GM19397 (cell line): ENCODE measurements at regions not wholly inside any gene's neighbourhood (a gene's known extent, or its start where the extent isn't known, plus 50 kb on each side); places are given as distances from the start of the nearest gene placed in this dataset.

Source experiments
- ATAC-seq: cut with Tn5 transposase; IDR thresholded peaks from one replicate; pipeline ENCODE4 v1.9.1; 2021; ENCODE audit warnings: mild to moderate bottlenecking, moderate library complexity; ENCODE audit not compliant: unreplicated experiment

DNA sequence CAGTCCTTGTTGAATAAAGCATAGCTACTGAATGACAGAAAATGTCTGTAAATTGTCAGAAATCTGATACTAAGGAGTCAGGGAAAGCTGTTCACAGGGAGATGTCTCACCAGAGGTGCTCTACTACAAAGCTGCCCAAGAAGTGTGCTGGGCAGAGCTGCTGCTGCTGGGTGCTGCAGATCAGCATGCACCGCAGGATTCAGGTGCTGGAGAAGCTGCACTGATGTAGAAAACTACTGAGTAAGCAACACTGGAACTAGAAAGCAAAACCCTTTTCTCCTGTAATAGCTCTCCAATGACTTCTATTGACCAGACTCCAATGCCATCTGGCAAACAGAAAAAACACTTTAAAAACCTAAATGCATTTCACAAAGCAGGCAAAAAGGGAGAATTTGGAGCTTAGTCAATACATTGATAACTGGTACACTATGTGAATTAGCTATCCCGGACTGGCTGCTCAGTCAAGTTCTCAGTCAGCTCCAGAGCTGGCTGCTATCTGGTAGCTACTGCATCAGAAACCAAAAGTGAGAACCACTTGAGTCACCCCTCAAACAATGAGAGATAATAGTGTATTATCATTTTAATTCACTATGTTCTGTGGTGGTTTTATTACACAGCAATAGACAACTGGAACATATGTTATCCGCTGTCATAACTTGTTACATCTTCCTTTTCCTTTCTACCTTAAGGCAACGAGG is 493.1 kb downstream of the CPS1 start:
- ATAC-seq = no peak

DNA sequence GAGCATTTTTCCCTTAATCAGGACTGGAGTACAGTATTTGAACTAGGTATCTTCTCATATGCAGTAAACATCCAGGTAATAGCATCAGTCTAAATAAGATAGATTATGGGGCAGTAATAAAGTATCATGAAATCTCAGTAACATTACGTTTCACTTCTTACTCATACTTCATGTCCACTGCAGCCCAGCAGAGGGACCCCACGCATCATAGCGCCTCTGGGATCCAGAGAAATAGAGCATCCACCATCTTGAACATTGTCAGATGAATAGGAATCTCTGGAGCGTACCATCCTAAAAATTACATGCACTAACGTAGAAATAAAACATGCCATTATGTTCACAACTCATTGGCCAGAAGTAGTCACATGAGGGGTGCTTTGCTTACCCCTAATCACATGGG is 499.0 kb downstream of the CPS1 start:
- no peak for ATAC-seq

DNA sequence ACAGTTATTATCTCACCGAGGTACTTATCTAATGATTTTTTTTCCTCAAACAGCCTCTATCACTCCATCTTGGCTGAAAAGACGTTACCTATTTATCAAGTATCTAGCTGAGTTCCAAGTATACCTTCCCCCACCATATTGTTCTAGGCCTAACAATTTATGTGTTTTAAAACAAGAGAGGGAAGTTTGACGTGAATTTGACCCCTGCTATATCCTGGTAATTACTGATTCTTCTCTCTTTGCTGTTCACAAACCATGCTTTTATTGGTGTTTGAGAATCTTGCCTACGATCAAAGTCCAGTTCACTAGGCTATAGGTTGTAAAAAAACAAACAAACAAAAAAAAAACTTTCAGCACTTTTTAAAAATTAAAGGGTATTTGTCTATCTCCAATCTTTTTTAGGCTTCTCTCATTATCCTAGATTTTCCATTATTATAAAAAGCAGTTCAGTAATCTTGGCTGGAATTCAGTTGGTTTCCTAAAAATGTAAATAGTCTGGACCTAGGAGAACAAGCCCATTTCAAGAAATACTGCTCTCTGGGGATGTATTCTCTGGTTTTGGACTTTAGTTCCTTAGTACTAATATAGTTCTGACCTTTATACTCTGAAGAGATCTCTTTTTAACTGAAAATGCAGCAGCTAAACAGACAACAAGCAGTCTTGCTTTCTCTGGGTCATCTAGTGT is 505.4 kb downstream of the CPS1 start:
- ATAC-seq = no peak

DNA sequence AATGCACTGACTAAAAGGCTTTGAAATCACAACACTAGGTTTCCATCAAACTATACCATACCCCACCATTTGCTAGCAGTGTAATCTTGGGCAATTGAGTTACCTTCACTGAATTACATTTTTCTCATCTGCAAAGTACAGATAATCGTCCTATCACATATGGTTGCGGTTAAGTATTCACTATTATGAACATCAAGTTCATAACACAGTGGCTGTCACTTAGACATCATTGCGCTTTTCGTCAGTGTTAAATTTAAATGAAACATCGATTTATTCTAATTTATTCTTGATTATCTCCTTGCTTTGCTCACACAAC is 505.9 kb downstream of the CPS1 start:
- no peak for ATAC-seq

DNA sequence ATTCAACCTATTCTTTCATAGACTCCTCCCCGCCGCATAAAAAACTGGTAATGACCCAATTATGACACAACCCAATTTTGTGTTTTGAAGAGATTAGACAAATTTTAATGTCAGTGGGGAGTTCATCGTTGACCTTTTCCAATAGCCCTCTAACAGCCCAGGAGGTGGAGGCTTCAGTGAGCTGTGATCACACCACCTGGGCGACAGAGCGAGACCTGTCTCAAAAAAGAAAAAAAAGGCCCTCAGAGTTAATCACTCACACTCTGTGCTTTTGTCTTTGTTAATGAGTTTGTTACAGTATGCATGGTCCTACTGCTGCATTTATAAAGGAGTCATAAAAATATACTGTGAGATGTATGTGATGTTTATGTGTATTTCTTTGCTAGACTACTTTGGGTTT is 510.6 kb downstream of the CPS1 start:
- ATAC-seq = no peak

DNA sequence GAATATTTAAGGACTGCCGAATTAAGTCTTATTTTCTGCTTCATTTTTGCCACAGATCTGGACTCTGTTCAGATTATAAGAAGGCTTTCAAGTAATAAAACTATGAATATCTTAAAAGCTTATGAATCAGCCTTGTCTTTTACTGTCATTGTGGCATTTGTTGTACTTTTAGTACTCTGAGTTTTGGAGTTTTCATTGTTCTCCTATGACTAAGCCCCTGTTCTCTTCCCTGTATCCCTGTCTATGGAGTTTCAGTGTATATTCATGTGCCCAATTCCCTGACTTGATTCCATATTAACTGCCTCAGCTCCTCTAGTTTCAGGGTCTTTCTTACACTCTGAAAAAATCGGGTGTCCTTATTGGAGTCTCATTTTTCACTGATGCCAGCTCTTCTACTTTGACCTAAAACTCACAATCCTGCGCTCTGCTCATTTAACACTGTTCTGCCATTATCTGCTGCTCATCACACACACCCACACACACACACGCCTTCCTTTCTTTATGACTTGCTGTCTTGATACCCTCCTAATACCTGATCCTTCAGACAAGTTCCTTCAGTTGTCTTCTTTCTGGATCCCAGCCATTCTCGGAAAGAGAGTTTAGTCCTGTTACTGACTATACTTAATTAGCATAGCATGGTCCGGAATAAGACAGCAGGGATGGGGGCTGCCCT is 511.8 kb downstream of the CPS1 start:
- no peak for ATAC-seq

DNA sequence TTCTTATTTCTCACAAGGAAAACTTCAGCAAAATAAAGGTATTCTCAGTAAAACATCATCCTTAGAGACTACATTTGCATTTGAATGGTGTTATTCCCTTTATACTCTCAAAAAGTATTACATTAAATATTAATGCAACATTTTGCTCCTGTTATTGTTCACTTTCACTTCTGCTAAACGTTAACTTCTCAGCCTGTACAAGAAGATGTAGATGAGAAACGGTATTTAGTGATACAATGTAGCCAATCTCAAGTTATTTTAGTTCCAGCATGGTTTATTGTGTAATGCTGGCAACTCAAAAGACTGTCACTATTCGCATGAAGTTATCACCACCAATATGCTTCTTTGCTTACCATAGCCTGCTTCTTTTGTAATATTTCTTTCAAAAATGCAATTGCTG is 514.1 kb downstream of the CPS1 start:
- no peak for ATAC-seq

DNA sequence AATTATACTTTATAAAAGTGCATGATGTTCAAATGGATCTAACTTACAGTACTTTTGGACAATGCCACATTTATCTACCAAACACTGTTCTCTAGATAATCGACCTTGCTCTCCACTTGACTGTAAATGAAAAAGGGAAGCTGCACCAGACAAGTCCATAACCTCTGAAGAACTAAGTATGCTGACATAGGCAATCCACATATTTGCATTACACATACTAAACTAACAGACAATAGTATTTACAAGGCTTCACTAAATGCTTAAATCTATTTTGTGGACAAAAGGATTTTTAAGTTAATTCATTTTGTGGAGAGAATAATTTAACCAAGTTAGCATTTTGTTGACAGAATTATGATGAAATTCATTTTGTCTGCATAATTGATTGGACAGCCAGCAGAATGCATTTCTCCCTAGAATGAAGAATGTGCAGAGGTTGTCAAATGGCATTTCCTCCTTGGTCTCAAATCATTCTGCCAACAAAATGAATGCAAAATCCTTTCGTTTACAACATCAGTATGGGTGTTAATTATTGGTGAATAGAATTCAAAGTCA is 520.9 kb downstream of the CPS1 start:
- no peak for ATAC-seq

DNA sequence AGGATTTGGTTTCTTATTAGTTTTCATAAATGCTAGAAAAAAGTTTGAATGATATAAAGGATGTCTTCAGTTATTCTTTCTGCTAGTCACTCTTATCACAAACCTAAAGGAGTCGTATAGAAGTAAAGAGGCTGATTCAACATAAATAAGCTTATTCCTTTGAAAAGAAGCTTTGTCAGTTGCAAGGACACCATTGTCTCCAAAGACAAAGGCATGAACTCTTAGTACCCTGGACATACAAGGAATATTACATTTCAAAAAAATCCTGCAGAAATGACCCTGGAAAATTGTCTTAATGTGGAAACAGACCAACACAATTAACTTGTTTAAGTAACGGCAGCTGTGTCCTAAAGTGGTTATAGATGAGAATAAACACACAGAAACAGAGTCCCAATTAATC is 528.0 kb downstream of the CPS1 start:
- no peak for ATAC-seq

DNA sequence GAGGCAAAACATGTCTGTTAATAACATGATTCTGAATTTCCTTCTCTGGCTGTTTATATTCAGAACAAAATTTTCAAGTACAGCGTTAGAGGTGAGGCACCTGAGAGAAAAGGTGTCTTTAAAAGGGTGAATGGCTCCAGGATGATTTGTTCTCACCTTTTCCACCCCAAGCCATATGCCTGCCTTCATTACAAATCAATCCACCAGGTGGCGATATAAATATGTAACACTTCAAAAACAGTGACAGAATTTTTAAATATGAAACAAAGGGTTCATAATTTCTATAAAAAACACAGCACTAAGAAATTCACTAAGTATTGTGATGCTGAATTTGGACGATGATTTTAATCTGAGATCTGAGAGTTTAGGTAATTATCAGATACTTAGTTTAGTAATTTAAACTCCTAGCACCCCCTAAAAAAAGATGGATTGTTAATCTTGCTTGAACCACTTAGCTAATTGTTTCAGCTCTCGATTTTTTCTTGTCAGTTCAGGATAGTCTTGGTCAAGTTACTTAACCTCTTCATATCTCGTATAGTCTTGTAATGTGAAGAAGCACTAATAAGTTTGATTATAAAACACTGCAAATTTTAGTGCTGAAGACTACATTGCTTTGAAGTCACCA is 528.8 kb downstream of the CPS1 start:
- ATAC-seq = no peak

DNA sequence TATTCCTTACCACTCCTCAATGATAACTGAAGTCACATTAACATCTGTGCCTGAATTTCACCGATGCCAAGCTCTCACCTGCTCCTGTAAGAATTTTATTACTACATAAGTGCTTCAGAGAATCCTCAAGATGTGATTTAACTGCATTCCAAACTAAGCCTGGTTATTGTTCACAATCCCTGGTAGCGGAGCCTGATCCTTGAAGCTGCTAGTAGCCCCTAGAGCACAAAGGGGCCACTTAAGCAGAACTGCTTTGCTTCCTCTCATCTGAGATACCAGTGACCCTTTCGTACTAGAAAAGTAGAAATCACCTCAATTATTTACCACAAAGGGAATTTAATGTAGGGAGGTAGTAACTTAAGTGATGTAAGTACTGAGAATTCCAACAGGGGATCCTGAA is 529.6 kb downstream of the CPS1 start:
- ATAC-seq = no peak

DNA sequence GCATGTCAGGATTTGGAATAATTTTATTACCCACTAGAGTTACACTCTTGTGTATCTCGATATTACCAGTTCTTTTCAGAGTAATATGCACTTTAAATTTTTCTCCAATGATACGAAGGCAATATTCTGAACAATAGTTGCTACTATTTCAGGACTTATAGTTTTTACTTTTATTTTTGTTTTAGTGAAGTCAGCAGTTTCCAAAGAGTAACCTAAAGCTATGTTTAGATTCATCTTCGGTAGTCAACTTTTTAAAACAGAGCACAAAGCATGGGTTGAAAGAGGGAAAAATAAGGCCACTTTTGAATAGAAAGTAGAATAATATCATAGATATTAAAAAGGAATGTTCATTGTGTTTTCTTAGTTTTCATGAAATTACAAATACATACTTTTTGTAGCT is 532.7 kb downstream of the CPS1 start:
- no peak for ATAC-seq

DNA sequence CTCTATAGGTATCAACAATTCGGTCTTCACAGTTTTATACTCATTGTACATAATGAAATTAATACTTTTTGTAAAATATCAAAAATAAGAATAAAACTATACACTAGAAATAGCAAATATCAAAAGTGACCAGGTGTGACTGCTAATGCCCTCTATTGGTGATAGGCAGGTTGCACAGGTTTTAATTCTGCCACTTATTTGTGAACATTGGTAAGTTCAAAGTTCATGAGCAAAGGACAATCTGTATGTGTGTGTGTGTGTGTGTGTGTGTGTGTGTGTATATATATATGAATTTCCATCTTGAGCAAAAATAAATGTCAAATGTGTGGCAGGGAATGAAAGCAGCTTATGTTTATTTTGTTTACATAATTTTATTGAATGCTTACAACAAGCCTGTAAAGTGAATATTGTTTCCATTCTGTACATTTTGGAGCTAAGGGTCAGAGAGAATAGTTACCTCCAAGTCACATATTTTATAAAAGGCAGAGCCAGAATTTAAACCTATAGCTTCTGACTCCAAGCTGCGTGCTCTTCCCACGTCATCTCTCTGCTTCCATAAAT is 537.4 kb downstream of the CPS1 start:
- ATAC-seq = no peak

DNA sequence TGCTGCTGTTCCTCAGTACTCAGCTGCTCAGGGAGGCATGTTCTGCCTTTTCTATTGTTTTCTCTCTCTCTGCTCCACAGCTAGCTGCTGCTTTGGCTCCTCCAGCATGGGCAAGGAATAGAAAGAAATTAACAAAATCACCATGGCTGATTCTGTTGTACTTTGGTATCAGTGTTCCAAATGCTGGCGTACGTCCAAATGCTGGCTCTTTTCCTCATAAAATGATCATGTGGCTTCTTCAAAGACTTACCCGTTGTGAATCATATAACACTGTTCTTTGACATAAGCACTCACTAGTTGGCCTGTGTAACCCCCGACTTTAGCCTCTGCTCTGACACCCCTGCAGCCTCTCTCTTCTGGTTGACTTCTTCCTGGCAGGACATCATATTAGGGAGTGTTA is 547.6 kb downstream of the CPS1 start:
- no peak for ATAC-seq

DNA sequence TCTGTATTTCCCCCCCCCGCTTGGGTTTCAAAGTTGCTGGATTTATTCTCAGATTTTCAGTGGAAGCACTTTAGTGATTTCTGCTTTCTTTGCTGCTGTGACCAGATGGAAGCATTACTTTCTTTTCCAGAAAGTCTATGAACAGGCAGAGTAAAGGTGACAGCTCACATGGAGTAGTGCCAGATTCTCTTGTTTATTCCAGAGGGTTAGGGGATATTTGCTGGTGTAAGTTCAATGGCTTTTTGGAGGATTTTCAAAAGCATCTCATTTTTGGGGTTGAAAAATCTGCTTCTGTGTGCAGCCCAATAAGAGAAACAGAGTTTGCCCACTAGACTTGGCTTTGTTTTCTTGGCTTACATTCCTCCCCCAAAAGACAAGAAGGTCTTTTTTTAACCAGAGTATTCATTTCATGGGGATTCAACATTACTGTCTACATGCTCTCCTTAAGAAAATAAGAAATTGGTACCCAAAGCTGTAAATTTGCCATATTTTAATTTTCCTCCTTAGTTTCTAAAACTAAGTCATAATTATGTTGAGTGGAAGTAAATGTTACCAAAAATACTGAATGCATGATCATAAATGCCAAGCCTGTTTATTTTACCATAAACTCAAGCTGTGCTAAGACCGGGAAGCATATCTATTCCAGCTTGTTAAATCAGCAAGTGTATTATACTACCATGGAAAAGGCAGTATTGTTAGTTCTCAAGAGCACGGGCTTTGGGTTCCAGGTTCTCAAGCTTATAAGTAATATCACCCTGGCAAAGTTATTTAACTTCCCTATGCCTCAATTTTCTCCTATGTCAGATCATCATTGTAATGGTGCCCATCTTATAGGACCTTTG is 557.2 kb downstream of the CPS1 start:
- ATAC-seq = no peak

DNA sequence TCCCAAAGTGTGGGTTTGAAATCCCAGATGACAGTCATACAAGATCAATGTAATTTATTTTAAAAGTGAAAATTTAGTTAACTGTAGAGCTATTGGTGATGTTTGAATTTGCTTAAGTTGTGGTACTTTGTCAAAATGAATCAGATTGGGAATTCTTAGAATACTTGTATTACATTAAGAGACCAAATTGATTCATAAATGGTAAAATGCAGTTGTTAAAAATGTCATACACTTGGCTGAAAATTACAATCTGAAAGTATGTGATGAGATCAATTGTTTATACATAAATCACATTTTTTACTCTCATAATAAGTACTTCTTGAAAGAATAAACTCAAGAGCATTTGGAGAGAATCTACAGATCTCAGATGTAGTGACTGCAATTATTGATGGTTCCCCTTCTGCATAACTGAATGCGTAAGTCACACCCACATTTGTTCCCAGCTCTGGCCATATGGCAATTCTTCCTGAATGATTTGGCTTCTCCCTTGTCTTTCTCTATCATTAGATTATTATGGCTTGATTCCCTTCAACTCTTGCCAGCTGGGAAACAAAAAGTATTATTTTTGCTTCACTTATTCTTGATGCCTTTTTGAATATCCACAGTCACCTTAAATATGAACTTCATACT is 558.5 kb downstream of the CPS1 start:
- ATAC-seq = no peak

DNA sequence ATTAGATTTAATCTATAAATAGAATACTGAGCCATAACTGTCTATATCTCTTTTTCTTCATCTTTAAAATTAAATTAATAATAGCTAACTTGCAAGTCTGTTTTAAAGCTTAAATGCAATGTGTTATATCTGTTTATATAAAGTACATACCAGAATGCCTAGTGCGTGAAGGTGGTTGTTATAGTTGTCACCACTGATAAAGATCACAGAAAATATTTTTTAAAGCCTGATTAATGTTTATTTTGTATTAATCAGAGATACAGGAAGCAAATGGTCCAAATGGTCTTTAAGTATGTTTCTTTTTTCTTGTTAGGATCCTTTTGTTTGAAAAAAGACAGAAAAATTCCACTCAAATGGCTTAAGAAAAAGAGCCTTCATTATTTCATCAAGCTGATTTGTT is 560.6 kb downstream of the CPS1 start:
- no peak for ATAC-seq

DNA sequence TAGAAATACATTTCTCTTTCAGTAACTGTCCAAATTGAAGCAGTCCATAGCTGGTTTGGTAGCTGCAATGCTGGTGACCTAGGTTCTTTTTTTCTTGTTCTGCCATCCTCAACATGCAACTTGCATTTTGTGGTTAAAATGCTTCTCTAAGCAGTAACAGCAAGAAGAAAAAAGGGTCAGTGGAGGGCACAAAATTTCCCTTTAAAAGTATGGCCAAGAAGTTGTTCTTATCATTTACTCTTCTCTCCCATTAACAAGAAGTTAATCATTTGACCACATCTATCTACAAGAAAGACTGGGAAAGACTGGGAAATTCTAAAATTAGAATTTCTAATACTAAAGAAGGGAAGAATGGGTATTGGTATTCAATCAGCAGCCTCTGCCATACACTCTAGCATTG is 569.9 kb downstream of the CPS1 start:
- ATAC-seq = no peak

DNA sequence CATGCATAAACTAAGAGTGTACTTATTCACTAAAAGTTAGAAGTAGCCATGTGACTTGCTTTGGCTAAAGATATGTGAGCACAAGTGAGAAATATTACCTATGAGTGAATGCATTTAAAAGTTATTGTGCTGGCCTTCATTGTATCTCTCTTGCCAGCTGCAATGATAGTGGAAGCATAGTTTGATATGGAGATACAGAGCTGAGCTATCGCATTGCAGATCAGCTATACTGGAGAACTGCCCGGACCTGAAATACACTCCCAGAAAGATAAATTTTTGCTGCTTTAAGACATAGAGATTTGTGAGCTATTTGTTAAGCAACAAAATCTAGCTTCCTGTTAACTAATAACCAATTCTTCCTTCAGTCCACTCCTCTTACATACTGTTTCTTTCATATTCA is 571.1 kb downstream of the CPS1 start:
- ATAC-seq = no peak

DNA sequence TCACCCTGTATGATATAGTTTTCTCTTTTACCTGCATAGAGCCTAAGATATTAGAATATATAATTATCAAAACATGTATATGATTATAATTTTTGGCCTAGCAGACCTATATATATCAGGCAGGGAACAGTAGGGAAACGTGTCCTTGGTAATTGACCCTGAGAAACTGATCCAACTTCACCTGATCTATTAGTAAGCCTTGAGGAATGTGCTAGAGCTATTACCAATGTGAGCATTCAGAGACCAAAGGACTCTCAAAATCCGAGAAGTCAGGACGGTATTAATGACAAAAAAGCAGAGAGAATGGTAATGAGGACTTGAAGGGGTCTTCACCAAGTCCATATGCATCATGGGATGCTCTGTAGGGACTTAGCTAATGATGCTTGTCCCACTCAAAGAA is 571.9 kb downstream of the CPS1 start:
- ATAC-seq = no peak
